Mesendoderm (in vitro differentiated cells): ENCODE measurements at regions not wholly inside any gene's neighbourhood (a gene's known extent, or its start where the extent isn't known, plus 50 kb on each side); places are given as distances from the start of the nearest gene placed in this dataset.

Source experiments
- DNase-seq: peaks from one replicate; pipeline ENCODE4 v3.0.0; 2013
- H2AK5ac ChIP-seq: 2 replicates; pipeline ENCODE4 v1.6.1; 2013; ENCODE audit warnings: low read length, inconsistent platforms
- H2BK120ac ChIP-seq: 2 replicates; pipeline ENCODE4 v1.6.1; 2013; ENCODE audit warnings: low read depth, mild to moderate bottlenecking, low read length, moderate library complexity, mixed read lengths
- H2BK15ac ChIP-seq: replicated peaks from 2 replicates; pipeline ENCODE4 v1.6.1; 2013; ENCODE audit warnings: low read depth, mild to moderate bottlenecking, moderate library complexity
- H2BK5ac ChIP-seq: 2 replicates; pipeline ENCODE4 v1.6.1; 2013; ENCODE audit warnings: low read length, inconsistent platforms
- H3K18ac ChIP-seq: 2 replicates; pipeline ENCODE4 v1.6.1; 2013; ENCODE audit warnings: mild to moderate bottlenecking, low read length, mixed read lengths
- H3K23ac ChIP-seq: one replicate; pipeline ENCODE4 v1.6.1; 2013; ENCODE audit warnings: low read length
- H3K27ac ChIP-seq: 2 replicates; pipeline ENCODE4 v1.5.1; 2013; ENCODE audit warnings: low read depth, mild to moderate bottlenecking, inconsistent platforms, low read length, moderate library complexity
- H3K27me3 ChIP-seq: 2 replicates; pipeline ENCODE4 v1.6.1; 2013; ENCODE audit warnings: low read length, control low read depth, mild to moderate bottlenecking, inconsistent platforms; ENCODE audit not compliant: insufficient read depth, poor library complexity
- H3K36me3 ChIP-seq: 2 replicates; pipeline ENCODE4 v1.6.1; 2013; ENCODE audit warnings: low read length, inconsistent platforms; ENCODE audit not compliant: control insufficient read depth, insufficient read depth
- H3K4ac ChIP-seq: one replicate; pipeline ENCODE4 v1.6.1; 2013; ENCODE audit warnings: low read depth, mild to moderate bottlenecking, low read length, moderate library complexity
- H3K4me1 ChIP-seq: 2 replicates; pipeline ENCODE4 v1.6.1; 2013; ENCODE audit warnings: low read depth, low read length, inconsistent platforms; ENCODE audit not compliant: control insufficient read depth
- H3K4me2 ChIP-seq: 2 replicates; pipeline ENCODE4 v1.6.1; 2013; ENCODE audit warnings: low read length
- H3K4me3 ChIP-seq: 2 replicates; pipeline ENCODE4 v1.5.1; 2013; ENCODE audit warnings: mild to moderate bottlenecking, low read length
- H3K56ac ChIP-seq: one replicate; pipeline ENCODE4 v1.6.1; 2013; ENCODE audit warnings: low read length
- H3K79me1 ChIP-seq: 2 replicates; pipeline ENCODE4 v1.6.1; 2013; ENCODE audit warnings: low read length, inconsistent platforms
- H3K79me2 ChIP-seq: 2 replicates; pipeline ENCODE4 v1.6.1; 2013; ENCODE audit warnings: mild to moderate bottlenecking, low read length; ENCODE audit not compliant: control insufficient read depth, insufficient read depth
- H3K9ac ChIP-seq: 2 replicates; pipeline ENCODE4 v1.6.1; 2013; ENCODE audit warnings: low read length, inconsistent platforms
- H4K5ac ChIP-seq: one replicate; pipeline ENCODE4 v1.6.1; 2013; ENCODE audit warnings: low read length
- H4K8ac ChIP-seq: one replicate; pipeline ENCODE4 v1.6.1; 2013; ENCODE audit warnings: low read depth, mild to moderate bottlenecking, control low read depth, low read length, moderate library complexity
- WGBS: extraction: QIAGEN DNeasy Blood & Tissue Kit; methylation state at CpG from one replicate; pipeline ENCODE4 v1.1.7; 2013; ENCODE audit warnings: low lambda C conversion rate, missing lambda C conversion rate; ENCODE audit not compliant: insufficient coverage; ENCODE audit errors: extremely low coverage; 5-methylcytosine and 5-hydroxymethylcytosine counted together

DNA sequence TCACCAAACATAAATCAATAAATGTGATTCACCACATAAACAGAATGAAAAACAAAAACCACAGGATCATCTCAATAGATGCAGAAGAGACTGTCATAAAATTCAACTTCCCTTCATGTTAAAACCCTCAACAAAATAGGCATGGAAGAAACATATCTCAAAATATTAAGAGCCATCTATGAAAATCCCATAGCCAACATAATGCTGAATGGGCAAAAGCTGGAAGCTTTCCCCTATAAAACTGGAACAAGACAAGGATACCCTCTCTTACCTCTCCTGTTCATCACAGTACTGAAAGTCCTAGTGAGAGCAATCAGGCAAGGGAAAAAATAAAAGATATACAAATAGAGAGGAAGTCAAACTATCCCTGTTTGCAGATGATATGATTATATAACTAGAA is 806.1 kb upstream of the MIR17HG start:
- Histone ChIP-seq H3K36me3 (no peaks in the 10 kb centered on the region), H3K23ac (no peak overlapping the region), H3K4ac (no peak overlapping the region), H4K8ac (no peak overlapping the region), H2BK120ac (no peak overlapping the region), H2BK5ac (no peak overlapping the region), H3K27me3 (no peaks in the 10 kb centered on the region), H2BK15ac (no peak overlapping the region), H3K27ac (no peak overlapping the region), H3K4me3 (no peak overlapping the region), H3K79me2 (no peaks in the 10 kb centered on the region), H3K56ac (no peak overlapping the region), H3K4me2 (no peak overlapping the region), H3K18ac (no peak overlapping the region), H3K4me1 (no peaks in the 10 kb centered on the region), H4K5ac (no peak overlapping the region), H3K9ac (no peak overlapping the region), H2AK5ac (no peak overlapping the region), H3K79me1 (no peaks in the 10 kb centered on the region)
- no peak for DNase-seq

DNA sequence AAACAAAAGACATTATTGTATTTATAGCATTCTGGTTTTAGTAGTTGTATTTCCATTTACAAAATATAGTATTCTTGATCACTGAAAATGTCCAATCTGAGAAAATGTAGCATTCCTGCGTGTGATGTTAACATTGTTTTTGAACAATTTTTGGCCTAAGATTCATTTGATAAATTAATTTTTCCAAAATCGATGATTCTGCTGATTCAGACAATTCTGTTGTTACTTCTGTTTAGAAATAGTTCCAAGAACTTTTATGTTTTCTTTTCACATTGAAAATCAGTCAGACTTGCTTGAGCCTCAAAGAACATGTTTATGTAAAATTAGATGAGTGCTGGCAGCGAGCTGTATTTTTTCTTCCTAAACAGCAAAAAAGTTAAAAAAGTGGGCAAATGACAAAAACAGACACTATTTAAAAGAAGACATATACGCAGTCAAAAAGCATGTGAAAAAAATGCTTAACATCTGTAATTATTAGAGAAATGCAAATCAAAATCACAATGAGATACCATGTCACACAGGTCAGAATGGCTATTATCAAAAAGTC is 804.5 kb upstream of the MIR17HG start:
- H4K8ac ChIP-seq = no peak overlapping the region
- no peak overlapping the region for H3K4ac ChIP-seq
- H3K23ac ChIP-seq = no peak overlapping the region
- no peak overlapping the region for H4K5ac ChIP-seq
- H3K79me2 ChIP-seq = no peaks in the 10 kb centered on the region
- no peak for DNase-seq
- H2AK5ac ChIP-seq = no peak overlapping the region
- H2BK15ac ChIP-seq = no peak overlapping the region
- no peak overlapping the region for H3K18ac ChIP-seq
- no peak overlapping the region for H3K4me3 ChIP-seq
- H3K4me1 ChIP-seq = no peaks in the 10 kb centered on the region
- H2BK120ac ChIP-seq = no peak overlapping the region
- H2BK5ac ChIP-seq = no peak overlapping the region
- no peak overlapping the region for H3K4me2 ChIP-seq
- no CpG with 5 or more reads among the region's 4 CpGs for whole genome bisulfite sequencing
- no peaks in the 10 kb centered on the region for H3K27me3 ChIP-seq
- no peaks in the 10 kb centered on the region for H3K79me1 ChIP-seq
- no peaks in the 10 kb centered on the region for H3K36me3 ChIP-seq
- no peak overlapping the region for H3K56ac ChIP-seq
- H3K27ac ChIP-seq = no peak overlapping the region
- H3K9ac ChIP-seq = no peak overlapping the region

DNA sequence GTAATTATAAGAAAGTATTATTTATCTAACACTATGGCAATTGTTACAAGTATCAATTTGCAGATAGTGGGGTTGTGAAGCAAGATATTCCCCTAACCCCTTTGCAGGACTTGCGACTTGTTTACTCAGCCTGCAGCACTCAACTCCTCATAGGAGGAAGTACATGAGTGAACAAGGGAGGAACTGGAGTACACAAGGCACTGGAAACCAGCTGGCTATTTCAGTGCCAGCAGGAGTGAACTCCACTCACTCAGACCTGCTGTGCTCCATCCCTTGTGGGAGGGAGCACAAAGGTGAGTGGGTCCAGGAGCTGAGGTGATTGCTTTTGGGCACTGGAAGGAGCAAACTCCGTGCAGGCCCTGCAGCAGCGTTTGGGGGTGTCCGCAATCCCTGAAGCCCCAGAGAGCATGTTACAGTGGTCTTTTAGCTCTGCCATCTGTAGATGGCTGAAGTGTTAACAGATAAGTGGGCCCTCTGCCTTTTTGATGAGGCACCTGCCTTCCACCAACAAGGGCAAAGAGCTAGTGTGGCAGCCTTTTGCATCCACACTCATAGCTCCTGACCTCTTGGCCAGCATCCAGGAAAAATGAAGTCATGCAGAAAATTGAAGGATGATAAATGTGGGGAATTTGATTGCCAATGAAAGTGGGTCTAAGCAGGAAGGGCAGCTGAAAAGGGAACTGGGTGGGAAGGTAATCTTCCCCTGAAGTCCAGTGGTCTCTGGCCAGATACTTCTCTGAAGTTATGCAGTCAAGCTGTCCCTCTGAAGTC is 802.2 kb upstream of the MIR17HG start:
- H3K4me2 ChIP-seq = no peak overlapping the region
- no peak overlapping the region for H3K4me3 ChIP-seq
- H3K4ac ChIP-seq = no peak overlapping the region

DNA sequence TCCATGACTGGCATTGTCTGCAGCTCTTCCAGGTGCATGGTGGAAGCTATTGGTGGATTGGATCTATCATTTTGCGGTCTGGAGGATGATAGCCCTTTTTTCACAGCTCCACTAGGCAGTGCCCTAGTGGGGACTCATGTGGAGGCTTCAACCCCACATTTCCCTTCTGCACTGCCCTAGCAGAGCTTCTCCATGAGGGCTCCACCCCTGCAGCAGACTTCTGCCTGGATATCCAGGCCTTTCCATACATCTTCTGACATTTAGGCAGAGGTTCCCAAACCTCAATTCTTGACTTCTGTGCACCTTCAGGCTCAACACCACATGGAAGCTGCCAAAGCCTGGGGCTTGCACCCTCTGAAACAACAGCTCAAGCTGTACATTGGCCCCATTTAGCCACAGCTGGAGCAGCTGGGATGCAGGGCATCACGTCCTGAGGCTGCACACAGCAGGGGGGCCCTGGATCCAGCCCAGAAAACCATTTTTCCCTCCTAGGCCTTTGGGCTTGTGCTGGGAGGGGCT is 800.2 kb upstream of the MIR17HG start:
- Histone ChIP-seq H3K23ac (no peak overlapping the region), H3K4ac (no peak overlapping the region), H3K79me2 (no peaks in the 10 kb centered on the region), H3K9ac (no peak overlapping the region), H3K79me1 (no peaks in the 10 kb centered on the region), H3K4me3 (no peak overlapping the region), H4K8ac (no peak overlapping the region), H2AK5ac (no peak overlapping the region), H2BK120ac (no peak overlapping the region), H3K56ac (no peak overlapping the region), H3K27ac (no peak overlapping the region), H3K18ac (no peak overlapping the region), H3K4me1 (no peaks in the 10 kb centered on the region), H3K4me2 (no peak overlapping the region), H2BK5ac (no peak overlapping the region), H3K36me3 (no peaks in the 10 kb centered on the region), H4K5ac (no peak overlapping the region), H3K27me3 (no peaks in the 10 kb centered on the region), H2BK15ac (no peak overlapping the region)
- DNase-seq = peak; percentile 3
- WGBS = no CpG with 5 or more reads among the region's 2 CpGs

More for the DNA sequence above, 802.2 kb upstream of the MIR17HG start:
- Histone ChIP-seq H4K8ac (no peak overlapping the region), H3K23ac (no peak overlapping the region), H3K27me3 (no peaks in the 10 kb centered on the region), H2AK5ac (no peak overlapping the region), H3K56ac (no peak overlapping the region), H3K79me2 (no peaks in the 10 kb centered on the region), H3K79me1 (no peaks in the 10 kb centered on the region), H2BK120ac (no peak overlapping the region), H2BK5ac (no peak overlapping the region), H2BK15ac (no peak overlapping the region), H3K36me3 (no peaks in the 10 kb centered on the region), H4K5ac (no peak overlapping the region), H3K18ac (no peak overlapping the region), H3K27ac (no peak overlapping the region), H3K9ac (no peak overlapping the region), H3K4me1 (no peaks in the 10 kb centered on the region)
- DNase-seq = no peak
- no CpG with 5 or more reads among the region's 4 CpGs for WGBS

DNA sequence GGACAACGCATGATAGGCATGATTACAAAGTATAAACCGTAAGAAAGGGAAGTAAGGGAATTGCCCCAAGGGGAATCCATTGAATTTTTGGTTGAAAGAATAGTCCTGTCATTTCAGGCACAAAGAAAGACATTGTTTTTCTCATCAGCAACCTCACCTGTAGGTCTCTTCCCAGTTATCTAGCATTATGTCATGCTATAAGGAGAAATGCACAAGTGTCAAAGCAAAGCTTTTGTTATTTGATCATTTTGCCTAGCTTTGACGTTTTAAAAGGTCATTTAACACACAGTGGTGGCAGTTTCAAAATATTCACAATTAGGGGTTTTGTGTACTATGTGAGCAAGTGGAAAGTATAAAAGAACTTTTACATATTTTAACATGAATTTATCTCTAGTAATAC is 796.2 kb upstream of the MIR17HG start:
- Histone ChIP-seq H3K36me3 (no peaks in the 10 kb centered on the region), H3K79me2 (no peaks in the 10 kb centered on the region), H2BK120ac (no peak overlapping the region), H2AK5ac (no peak overlapping the region), H3K27ac (no peak overlapping the region), H3K9ac (no peak overlapping the region), H3K4me2 (no peak overlapping the region), H2BK15ac (no peak overlapping the region), H2BK5ac (no peak overlapping the region), H3K18ac (no peak overlapping the region), H3K79me1 (no peaks in the 10 kb centered on the region), H3K23ac (no peak overlapping the region), H3K4me3 (no peak overlapping the region), H3K4ac (no peak overlapping the region), H4K8ac (no peak overlapping the region), H3K4me1 (no peaks in the 10 kb centered on the region), H3K56ac (no peak overlapping the region), H4K5ac (no peak overlapping the region), H3K27me3 (no peaks in the 10 kb centered on the region)
- WGBS = no CpG with 5 or more reads among the region's 3 CpGs
- DNase-seq = no peak

DNA sequence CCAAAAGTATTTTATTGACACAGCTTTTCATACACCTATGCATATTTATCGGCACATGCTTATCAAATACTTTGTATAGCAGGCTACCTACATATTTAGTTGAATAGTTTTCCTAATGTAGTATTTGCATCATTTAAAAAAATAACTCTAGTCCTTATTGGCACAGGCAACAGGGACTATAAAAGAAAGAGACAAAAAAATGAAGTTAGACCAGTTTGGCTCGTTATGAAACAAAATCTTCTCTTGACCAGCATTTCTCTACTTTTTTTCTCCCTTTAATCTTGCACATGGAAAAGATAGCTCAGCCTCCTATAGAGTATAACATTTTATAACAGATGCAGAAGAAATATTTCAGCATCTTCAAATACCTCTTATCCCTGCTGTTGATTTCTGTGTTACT is 794.8 kb upstream of the MIR17HG start:
- no peak overlapping the region for H3K18ac ChIP-seq
- H3K9ac ChIP-seq = no peak overlapping the region
- no peak overlapping the region for H2BK15ac ChIP-seq
- H3K4me1 ChIP-seq = no peaks in the 10 kb centered on the region
- H3K79me2 ChIP-seq = no peaks in the 10 kb centered on the region
- WGBS = no CpG with 5 or more reads among the region's 2 CpGs
- H3K27ac ChIP-seq = no peak overlapping the region
- H3K4me2 ChIP-seq = no peak overlapping the region
- H4K8ac ChIP-seq = no peak overlapping the region
- no peaks in the 10 kb centered on the region for H3K36me3 ChIP-seq
- H2AK5ac ChIP-seq = no peak overlapping the region
- H2BK5ac ChIP-seq = no peak overlapping the region
- H3K4ac ChIP-seq = no peak overlapping the region
- H3K23ac ChIP-seq = no peak overlapping the region
- no peak overlapping the region for H4K5ac ChIP-seq
- H3K56ac ChIP-seq = no peak overlapping the region
- H3K27me3 ChIP-seq = no peaks in the 10 kb centered on the region
- no peak overlapping the region for H2BK120ac ChIP-seq
- no peaks in the 10 kb centered on the region for H3K79me1 ChIP-seq
- H3K4me3 ChIP-seq = no peak overlapping the region
- no peak for DNase-seq
